Epithelial cell of proximal tubule (primary cell): ENCODE measurements at regions not wholly inside any gene's neighbourhood (a gene's known extent, or its start where the extent isn't known, plus 50 kb on each side); places are given as distances from the start of the nearest gene placed in this dataset.
A peak's percentile ranks its signal among the peaks of the same experiment; 100 is the strongest.
"Not testable (repeated sequence)": the region's sequence is repeated elsewhere in the genome, so short reads cannot be mapped to it uniquely, and the experiment has no call there.

ENCODE experiments used
- DNase-seq: peaks from one replicate; pipeline ENCODE4 v3.0.0-alpha.2; 2011; ENCODE audit warnings: low read depth
- H3K4me3 ChIP-seq: 2 replicates; pipeline ENCODE4 v1.5.1; 2011; ENCODE audit warnings: low read depth, mild to moderate bottlenecking, low read length
- CTCF ChIP-seq: conservative IDR thresholded peaks from 2 replicates; pipeline ENCODE4 v1.5.1; 2012; ENCODE audit warnings: low read depth, mild to moderate bottlenecking, low read length

GRCh38 chr6:137560184-137560563 is 66.0 kb upstream of the OLIG3 start:
- no peak for DNase-seq
- no peak overlapping the region for H3K4me3 ChIP-seq
- no peak for TF ChIP-seq CTCF

GRCh38 chr6:137568067-137568466 is 73.9 kb upstream of the OLIG3 start:
- H3K4me3 ChIP-seq: no peak overlapping the region

DNA sequence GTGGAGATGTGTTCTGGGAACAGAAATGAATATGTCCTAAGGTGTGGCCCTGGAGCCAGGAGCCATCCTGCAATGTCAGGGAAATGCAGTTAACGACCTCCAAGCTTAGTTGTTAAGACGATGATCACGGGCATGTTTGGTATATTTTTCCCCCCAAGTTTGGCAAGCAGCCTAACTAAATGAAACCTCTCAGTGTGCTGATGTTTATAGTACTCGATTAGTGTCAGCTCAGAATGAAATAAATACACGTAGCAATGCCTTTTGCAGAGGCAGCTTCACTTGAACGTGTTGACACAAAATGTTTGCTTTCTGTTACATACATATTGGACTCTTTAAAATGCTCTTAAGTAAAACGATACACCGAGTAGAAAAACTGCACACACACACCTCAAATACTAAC is 76.2 kb upstream of the OLIG3 start:
- no peak for DNase-seq
- TF ChIP-seq CTCF: no peak
- no peak overlapping the region for H3K4me3 ChIP-seq

More at GRCh38 chr6:137568067-137568466, 73.9 kb upstream of the OLIG3 start:
- no peak for DNase-seq
- TF ChIP-seq CTCF: no peak

- DNase-seq: peak; percentile 7
- no peak overlapping the region for H3K4me3 ChIP-seq
- peak; percentile 79 for TF ChIP-seq CTCF
These were observed 77.7 kb upstream of the OLIG3 start for GRCh38 chr6:137571854-137572253.

DNA sequence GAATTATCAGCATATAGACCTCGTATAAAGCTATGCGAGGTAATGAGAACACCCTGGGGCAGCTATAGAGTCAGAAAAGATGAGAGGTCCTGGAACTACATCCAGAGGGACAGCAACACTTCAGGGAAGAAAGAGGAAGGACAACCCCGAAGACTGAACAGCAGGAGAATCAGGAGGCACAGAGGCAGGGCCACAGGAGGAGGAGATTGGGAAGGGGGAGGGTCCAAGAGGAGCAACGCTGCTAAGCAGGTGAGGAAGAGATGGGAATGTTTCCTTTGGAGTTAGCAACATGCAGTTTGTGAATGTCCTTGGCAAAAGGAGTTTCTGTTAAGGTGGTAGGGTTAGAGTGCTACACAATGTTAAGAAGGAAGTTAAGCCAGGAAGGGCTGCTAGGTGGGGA is 79.5 kb upstream of the OLIG3 start:
- DNase-seq: no peak
- H3K4me3 ChIP-seq: no peak overlapping the region
- TF ChIP-seq CTCF: no peak

DNA sequence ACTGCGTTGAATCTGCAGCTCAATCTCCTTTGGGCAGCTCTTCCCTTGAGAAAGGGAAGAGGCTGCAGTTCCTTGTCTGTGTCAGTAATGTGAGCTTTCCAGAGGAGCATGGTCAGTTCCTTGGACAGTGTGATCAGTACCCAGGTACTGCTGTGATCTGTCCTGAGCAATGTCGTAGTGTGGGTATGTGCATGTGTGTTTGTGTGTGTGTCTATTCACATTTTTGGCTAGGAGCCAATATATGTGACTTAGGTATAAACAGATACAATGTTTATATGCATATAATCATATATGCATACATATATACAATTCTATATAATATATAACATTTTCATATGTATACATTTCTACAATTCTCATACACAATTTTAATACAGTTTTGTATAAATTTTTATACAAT is 85.4 kb upstream of the OLIG3 start:
- H3K4me3 ChIP-seq: no peak overlapping the region
- DNase-seq: no peak
- no peak for TF ChIP-seq CTCF

DNA sequence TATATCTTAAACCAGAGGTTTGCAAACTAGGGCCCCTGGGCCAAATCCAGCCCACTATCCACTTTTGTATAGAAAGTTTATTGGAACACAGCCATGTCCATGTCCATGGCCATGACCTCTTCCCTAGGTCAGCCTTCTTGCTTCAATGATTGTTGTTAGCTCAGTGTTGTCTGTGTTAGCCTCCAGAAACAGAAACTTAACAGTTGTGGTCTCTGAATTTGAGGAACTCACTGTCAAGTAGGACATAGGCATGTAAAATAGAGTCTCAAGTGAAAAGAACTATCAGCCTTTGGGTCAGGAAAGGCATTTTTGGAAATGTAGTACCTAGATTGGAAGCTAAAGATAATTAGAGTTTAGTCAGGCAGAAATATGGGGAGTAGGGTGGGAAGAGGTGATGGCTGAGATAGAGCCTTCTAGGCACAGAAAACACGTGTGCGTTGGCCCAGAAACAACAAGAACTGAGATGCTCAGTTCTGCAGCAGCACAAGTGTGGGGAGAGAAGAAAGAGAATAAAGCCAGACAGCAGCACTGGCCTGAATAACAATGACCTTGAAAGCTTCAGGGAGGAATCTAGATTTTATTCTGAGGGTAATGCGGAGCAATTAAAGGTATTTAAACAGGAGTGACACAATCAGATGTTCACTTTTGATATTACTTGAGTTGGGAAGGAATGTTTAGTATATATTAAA is 87.0 kb upstream of the OLIG3 start:
- no peak for DNase-seq
- TF ChIP-seq CTCF: no peak
- H3K4me3 ChIP-seq: no peak overlapping the region

- not testable (repeated sequence) for H3K4me3 ChIP-seq, DNase-seq
These were observed 89.3 kb upstream of the OLIG3 start for GRCh38 chr6:137583519-137583918.
